ENCODE measurements at regions not wholly inside any gene's neighbourhood (a gene's known extent, or its start where the extent isn't known, plus 50 kb on each side); places are given as distances from the start of the nearest gene placed in this dataset.

DNA sequence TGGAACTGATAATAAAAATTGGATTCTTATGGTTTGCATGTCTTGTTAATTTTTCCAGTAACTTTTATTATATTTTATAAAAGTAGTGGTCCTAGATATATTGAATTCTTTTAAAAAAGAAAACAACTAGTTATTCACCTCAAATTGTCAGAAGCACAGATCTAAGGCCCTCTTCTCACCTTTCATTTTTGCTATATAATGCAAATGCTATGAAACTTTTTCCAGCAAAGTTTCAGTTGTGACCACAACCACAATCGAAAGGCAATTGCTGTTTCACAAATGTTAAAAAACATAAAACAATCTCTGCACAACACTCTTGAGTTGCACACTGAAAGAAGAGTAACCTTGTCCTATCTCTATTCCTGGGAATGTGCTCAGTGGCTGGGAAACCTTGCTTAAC lies 479.8 kb upstream of the FLRT2 start:
- TF ChIP-seq, protein P1, sequence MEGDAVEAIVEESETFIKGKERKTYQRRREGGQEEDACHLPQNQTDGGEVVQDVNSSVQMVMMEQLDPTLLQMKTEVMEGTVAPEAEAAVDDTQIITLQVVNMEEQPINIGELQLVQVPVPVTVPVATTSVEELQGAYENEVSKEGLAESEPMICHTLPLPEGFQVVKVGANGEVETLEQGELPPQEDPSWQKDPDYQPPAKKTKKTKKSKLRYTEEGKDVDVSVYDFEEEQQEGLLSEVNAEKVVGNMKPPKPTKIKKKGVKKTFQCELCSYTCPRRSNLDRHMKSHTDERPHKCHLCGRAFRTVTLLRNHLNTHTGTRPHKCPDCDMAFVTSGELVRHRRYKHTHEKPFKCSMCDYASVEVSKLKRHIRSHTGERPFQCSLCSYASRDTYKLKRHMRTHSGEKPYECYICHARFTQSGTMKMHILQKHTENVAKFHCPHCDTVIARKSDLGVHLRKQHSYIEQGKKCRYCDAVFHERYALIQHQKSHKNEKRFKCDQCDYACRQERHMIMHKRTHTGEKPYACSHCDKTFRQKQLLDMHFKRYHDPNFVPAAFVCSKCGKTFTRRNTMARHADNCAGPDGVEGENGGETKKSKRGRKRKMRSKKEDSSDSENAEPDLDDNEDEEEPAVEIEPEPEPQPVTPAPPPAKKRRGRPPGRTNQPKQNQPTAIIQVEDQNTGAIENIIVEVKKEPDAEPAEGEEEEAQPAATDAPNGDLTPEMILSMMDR (IDR thresholded peaks at IDR 0.05; ENCODE audit: low read depth, low read length) = no peak
- TF ChIP-seq POLR2A (IDR thresholded peaks at IDR 0.05; ENCODE audit: extremely low read depth, insufficient read length) = no peak

All from NB4 (cell line).